Right lobe of liver (tissue), 6 donors: ENCODE measurements at regions not wholly inside any gene's neighbourhood (a gene's known extent, or its start where the extent isn't known, plus 50 kb on each side); places are given as distances from the start of the nearest gene placed in this dataset.
"Not testable (repeated sequence)": the region's sequence is repeated elsewhere in the genome, so short reads cannot be mapped to it uniquely, and the experiment has no call there.

Experiments used
- ATAC-seq, 4 donors: fragments of 200-7000 bp; cut with Tn5 transposase; one replicate each; pipeline ENCODE4 v1.9.1; 2020; ENCODE audit warnings: mild to moderate bottlenecking in 4 of 4, moderate library complexity in 4 of 4
- DNase-seq, 3 donors: peaks; one replicate each; pipeline ENCODE4 v3.0.0-alpha.2; 2020
- H3K27ac ChIP-seq, 3 donors: fragments of 200-600 bp; one replicate each; pipeline ENCODE4 v1.8.0; 2022
- H3K27me3 ChIP-seq, 2 donors: fragments of 200-600 bp; one replicate each; pipeline ENCODE4 v1.8.0; 2022
- H3K36me3 ChIP-seq, 4 donors: fragments of 200-600 bp; sonication (generic) in 1 of 4; one replicate each; pipeline versions ENCODE4 v1.5.1 to v1.8.0; 2017 to 2022; ENCODE audit warnings: control low read depth in 1 of 4
- H3K4me1 ChIP-seq, 4 donors: fragments of 200-600 bp; sonication (generic) in 1 of 4; one replicate each; pipeline versions ENCODE4 v1.5.1 to v1.8.0; 2017 to 2022; ENCODE audit warnings: control low read depth in 1 of 4
- H3K4me3 ChIP-seq, 3 donors: fragments of 200-600 bp; one replicate each; pipeline ENCODE4 v1.8.0; 2022
- H3K9me3 ChIP-seq, 4 donors: fragments of 200-600 bp; sonication (generic) in 1 of 4; one replicate each; pipeline versions ENCODE4 v1.5.1 to v1.8.0; 2017 to 2022; ENCODE audit warnings: control low read depth in 1 of 4
- CTCF ChIP-seq, 4 donors: fragments of 200-600 bp in 3 of 4; fragments of 450-650 bp in 1 of 4; IDR thresholded peaks; one replicate each; pipeline versions ENCODE4 v1.5.1 to v1.8.0; 2016 to 2022; ENCODE audit warnings: antibody characterized with exemption in 4 of 4, mild to moderate bottlenecking in 2 of 4
- POLR2A ChIP-seq: fragments of 450-650 bp; IDR thresholded peaks from one replicate; pipeline ENCODE4 v1.6.1; 2017; ENCODE audit warnings: antibody characterized with exemption, mild to moderate bottlenecking
- WGBS: methylation state at CpG from one replicate; pipeline ENCODE4 v1.1.6; 2018; ENCODE audit warnings: low coverage, low lambda C conversion rate; ENCODE audit not compliant: insufficient coverage; ENCODE audit errors: missing lambda C conversion rate; 5-methylcytosine and 5-hydroxymethylcytosine counted together
- intact Hi-C, 2 donors: fragments of 100-400 bp; cut with DNase I; formaldehyde crosslinking; loops; one replicate each; pipeline versions ENCODE4 v1.11.2 to v1.14.1; 2022
- donor health status: DM: no; HTN: yes; CAD: no.
- donor health status: DM: no; HTN: no; CAD: no.
- donor health status: DM: no; HTN: no; CAD: no.
- donor health status: DM: no; HTN: yes; CAD: no.
- donor health status: DM: no; HTN: yes; CAD: no.

GRCh38 chr3:81080608-81081007 lies 680.8 kb downstream of the GBE1 start:
- Histone ChIP-seq H3K4me3 (no peak overlapping the region), H3K36me3 (no peaks in the 10 kb centered on the region), H3K9me3 (no peaks in the 10 kb centered on the region), H3K27me3 (no peaks in the 10 kb centered on the region), H3K27ac (no peak overlapping the region), H3K4me1 (peaks cover 0 to 10% (median 0%) of the 10 kb centered on the region in 4 donors)
- intact Hi-C loops, result no loop called here
- TF ChIP-seq CTCF (IDR thresholded peaks at IDR 0.05), result no peak
- TF ChIP-seq POLR2A, result no peak
- peak; percentile 85 to 95 (median 92) for ATAC-seq
- peak; percentile 54 to 70 (median 69) for DNase-seq
- 49% methylated on average over 5 of the region's 5 CpGs for WGBS

GRCh38 chr3:81072591-81072990 lies 688.9 kb downstream of the GBE1 start:
- ATAC-seq (no peak), DNase-seq (no peak)
- WGBS, result 63% methylated on average over 4 of the region's 4 CpGs
- Histone ChIP-seq H3K36me3 (no peaks in the 10 kb centered on the region), H3K27ac (no peak overlapping the region), H3K4me3 (no peak overlapping the region), H3K9me3 (no peaks in the 10 kb centered on the region), H3K27me3 (no peaks in the 10 kb centered on the region), H3K4me1 (no peaks in the 10 kb centered on the region)
- TF ChIP-seq POLR2A, result no peak
- no peak for TF ChIP-seq CTCF (IDR thresholded peaks at IDR 0.05)
- intact Hi-C loops, result no loop called here

- Histone ChIP-seq H3K27me3 (no peaks in the 10 kb centered on the region), H3K9me3 (no peaks in the 10 kb centered on the region), H3K4me1 (no peaks in the 10 kb centered on the region), H3K4me3 (no peak overlapping the region), H3K27ac (no peak overlapping the region), H3K36me3 (no peaks in the 10 kb centered on the region)
- ATAC-seq (no peak), DNase-seq (no peak)
- intact Hi-C loops, result no loop called here
- no peak for TF ChIP-seq CTCF (IDR thresholded peaks at IDR 0.05)
- no peak for TF ChIP-seq POLR2A
- 90% methylated on average over 1 of the region's 1 CpG for WGBS
Measured at GRCh38 chr3:81068546-81068945, 692.9 kb downstream of the GBE1 start.

- H3K9me3 ChIP-seq, result no peaks in the 10 kb centered on the region
- no peaks in the 10 kb centered on the region for H3K4me1 ChIP-seq
- DNase-seq (no peak), ATAC-seq (peak in 1 of 4 donors; percentile 19)
- H3K27ac ChIP-seq, result no peak overlapping the region
- no peaks in the 10 kb centered on the region for H3K36me3 ChIP-seq
- H3K27me3 ChIP-seq, result no peaks in the 10 kb centered on the region
- intact Hi-C loops, result no loop called here
- no peak for TF ChIP-seq POLR2A
- no peak for TF ChIP-seq CTCF (IDR thresholded peaks at IDR 0.05)
- H3K4me3 ChIP-seq, result no peak overlapping the region
Measured at GRCh38 chr3:81063896-81064295, 697.5 kb downstream of the GBE1 start.

- not testable (repeated sequence) for ATAC-seq
Measured at GRCh38 chr3:81051133-81051532, 710.3 kb downstream of the GBE1 start.

More at GRCh38 chr3:81051133-81051532, 710.3 kb downstream of the GBE1 start:
- H3K4me1 ChIP-seq, DNase-seq, H3K27me3 ChIP-seq, H3K36me3 ChIP-seq, H3K4me3 ChIP-seq, H3K9me3 ChIP-seq, intact Hi-C loops, H3K27ac ChIP-seq: not testable (repeated sequence)
- WGBS, result no CpG with 5 or more reads among the region's 2 CpGs
